Transverse colon (tissue), 4 donors: ENCODE measurements at regions not wholly inside any gene's neighbourhood (a gene's known extent, or its start where the extent isn't known, plus 50 kb on each side); places are given as distances from the start of the nearest gene placed in this dataset.

Experiments used
- EP300 ChIP-seq: sonication (generic); formaldehyde crosslinking; IDR thresholded peaks from one replicate; pipeline ENCODE4 v1.6.1; 2017; ENCODE audit warnings: antibody characterized with exemption, low read depth
- POLR2A ChIP-seq: fragments of 450-650 bp; IDR thresholded peaks from one replicate; pipeline ENCODE4 v1.6.1; 2016; ENCODE audit warnings: antibody characterized with exemption, mild to moderate bottlenecking, moderate library complexity
- POLR2AphosphoS5 ChIP-seq, 3 donors: sonication (generic); formaldehyde crosslinking; IDR thresholded peaks; one replicate each; pipeline ENCODE4 v1.6.1; 2016; ENCODE audit warnings: antibody characterized with exemption in 3 of 3
- TF ChIP-seq, protein P1 (sequence below), 5 experiments: fragments of 200-600 bp in 3 of 5; fragments of 450-650 bp in 2 of 5; sonication (generic) in 3 of 5; IDR thresholded peaks; 1 replicate in 2 of 5; 2 replicates in 3 of 5; pipeline ENCODE4 v1.5.1; 2016 to 2017; ENCODE audit warnings: antibody characterized with exemption in 5 of 5, inconsistent platforms in 3 of 5, mild to moderate bottlenecking in 2 of 5, moderate library complexity in 1 of 5

DNA sequence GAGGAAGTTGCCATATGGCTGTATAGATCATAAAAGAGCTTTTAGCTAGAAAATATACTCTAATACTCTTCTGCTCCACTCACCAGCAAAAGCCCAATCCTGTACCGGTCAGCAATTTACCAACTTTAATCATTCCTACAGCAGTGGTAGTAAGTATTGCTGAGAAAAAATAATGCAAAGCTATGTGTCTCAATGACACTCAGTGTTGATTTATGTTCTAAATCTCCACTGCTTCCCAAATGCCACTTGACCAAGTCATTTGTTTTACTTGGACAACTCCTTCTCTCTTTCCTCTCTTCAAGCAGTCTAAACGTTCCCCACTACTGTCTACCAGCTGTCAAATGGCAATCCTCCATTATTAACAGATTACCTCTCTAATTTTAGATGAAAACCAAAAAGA is 201.8 kb upstream of the GK2 start:
- TF ChIP-seq, protein P1, sequence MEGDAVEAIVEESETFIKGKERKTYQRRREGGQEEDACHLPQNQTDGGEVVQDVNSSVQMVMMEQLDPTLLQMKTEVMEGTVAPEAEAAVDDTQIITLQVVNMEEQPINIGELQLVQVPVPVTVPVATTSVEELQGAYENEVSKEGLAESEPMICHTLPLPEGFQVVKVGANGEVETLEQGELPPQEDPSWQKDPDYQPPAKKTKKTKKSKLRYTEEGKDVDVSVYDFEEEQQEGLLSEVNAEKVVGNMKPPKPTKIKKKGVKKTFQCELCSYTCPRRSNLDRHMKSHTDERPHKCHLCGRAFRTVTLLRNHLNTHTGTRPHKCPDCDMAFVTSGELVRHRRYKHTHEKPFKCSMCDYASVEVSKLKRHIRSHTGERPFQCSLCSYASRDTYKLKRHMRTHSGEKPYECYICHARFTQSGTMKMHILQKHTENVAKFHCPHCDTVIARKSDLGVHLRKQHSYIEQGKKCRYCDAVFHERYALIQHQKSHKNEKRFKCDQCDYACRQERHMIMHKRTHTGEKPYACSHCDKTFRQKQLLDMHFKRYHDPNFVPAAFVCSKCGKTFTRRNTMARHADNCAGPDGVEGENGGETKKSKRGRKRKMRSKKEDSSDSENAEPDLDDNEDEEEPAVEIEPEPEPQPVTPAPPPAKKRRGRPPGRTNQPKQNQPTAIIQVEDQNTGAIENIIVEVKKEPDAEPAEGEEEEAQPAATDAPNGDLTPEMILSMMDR (IDR thresholded peaks at IDR 0.05), result no peak
- TF ChIP-seq POLR2A (no peak), POLR2AphosphoS5 (IDR thresholded peaks at IDR 0.05) (no peak), EP300 (no peak)
